A673 (cell line): ENCODE measurements at regions not wholly inside any gene's neighbourhood (a gene's known extent, or its start where the extent isn't known, plus 50 kb on each side); places are given as distances from the start of the nearest gene placed in this dataset.

Experiments used
- BruUV-seq: library from RNA; stranded (reverse); fragments of 400-500 nt; replicated peaks from 2 replicates; lab custom pipeline; 2021; lab: Mats Ljungman, UMichigan
- CTCF ChIA-PET: fragments of 300-600 bp; sonication (Branson Sonifier 250); formaldehyde crosslinking; loops from one replicate; lab custom pipeline; 2022; ENCODE audit warnings: antibody characterized with exemption; lab: Charles Lee
- POLR2A ChIA-PET: fragments of 300-600 bp; sonication (Branson Sonifier 250); formaldehyde crosslinking; loops from one replicate; lab custom pipeline; 2022; ENCODE audit warnings: antibody characterized with exemption; ENCODE audit not compliant: low non-redundant PET; lab: Charles Lee
- DNase-seq: peaks from one replicate; pipeline ENCODE4 v3.0.0-alpha.2; 2015; ENCODE audit warnings: low spot score
- H3K27ac ChIP-seq: fragments of 200-600 bp; sonication (generic); 2 replicates; pipeline ENCODE4 v1.5.1; 2016; ENCODE audit warnings: mixed run types, low read depth, mild to moderate bottlenecking, mixed read lengths, antibody characterized with exemption, low read length; ENCODE audit not compliant: poor library complexity, severe bottlenecking
- H3K27me3 ChIP-seq: fragments of 200-600 bp; sonication (generic); replicated peaks from 2 replicates; pipeline ENCODE4 v1.6.1; 2017; ENCODE audit warnings: mixed run types, low read depth, mild to moderate bottlenecking, mixed read lengths, antibody characterized with exemption, low read length; ENCODE audit not compliant: insufficient read depth, poor library complexity
- H3K36me3 ChIP-seq: fragments of 200-600 bp; sonication (generic); 2 replicates; pipeline ENCODE4 v1.6.1; 2016; ENCODE audit warnings: mixed run types, mild to moderate bottlenecking, mixed read lengths, antibody characterized with exemption, low read length; ENCODE audit not compliant: insufficient read depth, poor library complexity, severe bottlenecking
- H3K4me1 ChIP-seq: fragments of 200-600 bp; sonication (generic); 2 replicates; pipeline ENCODE4 v1.6.1; 2017; ENCODE audit warnings: mixed run types, mild to moderate bottlenecking, mixed read lengths, antibody characterized with exemption, low read length; ENCODE audit not compliant: insufficient read depth, poor library complexity, severe bottlenecking
- H3K4me3 ChIP-seq: fragments of 200-600 bp; sonication (generic); 2 replicates; pipeline ENCODE4 v1.5.1; 2016; ENCODE audit warnings: low read depth, mixed run types, mild to moderate bottlenecking, mixed read lengths, low read length; ENCODE audit not compliant: poor library complexity, severe bottlenecking
- H3K9me3 ChIP-seq: fragments of 200-600 bp; sonication (generic); 2 replicates; pipeline ENCODE4 v1.6.1; 2016; ENCODE audit warnings: mixed run types, low read depth, mild to moderate bottlenecking, mixed read lengths, antibody characterized with exemption, low read length; ENCODE audit not compliant: poor library complexity, severe bottlenecking
- EZH2 ChIP-seq: fragments of 200-600 bp; sonication (generic); IDR thresholded peaks from 2 replicates; pipeline ENCODE4 v1.6.1; 2017; ENCODE audit warnings: borderline replicate concordance, low read depth, mild to moderate bottlenecking, mixed read lengths, antibody characterized with exemption, low read length; ENCODE audit not compliant: poor library complexity, severe bottlenecking
- intact Hi-C: fragments of 100-400 bp; cut with micrococcal nuclease; formaldehyde crosslinking; loops from one replicate; pipeline ENCODE4 v1.10.0; 2022; ENCODE audit not compliant: unreplicated experiment
- TF ChIP-seq, protein P1 (sequence below): fragments of 300-800, 200-600 bp; sonication (generic); conservative IDR thresholded peaks from 2 replicates; pipeline ENCODE4 v1.5.1; 2017; ENCODE audit warnings: low read depth, mild to moderate bottlenecking, antibody characterized with exemption, low read length, moderate library complexity, mixed read lengths

DNA sequence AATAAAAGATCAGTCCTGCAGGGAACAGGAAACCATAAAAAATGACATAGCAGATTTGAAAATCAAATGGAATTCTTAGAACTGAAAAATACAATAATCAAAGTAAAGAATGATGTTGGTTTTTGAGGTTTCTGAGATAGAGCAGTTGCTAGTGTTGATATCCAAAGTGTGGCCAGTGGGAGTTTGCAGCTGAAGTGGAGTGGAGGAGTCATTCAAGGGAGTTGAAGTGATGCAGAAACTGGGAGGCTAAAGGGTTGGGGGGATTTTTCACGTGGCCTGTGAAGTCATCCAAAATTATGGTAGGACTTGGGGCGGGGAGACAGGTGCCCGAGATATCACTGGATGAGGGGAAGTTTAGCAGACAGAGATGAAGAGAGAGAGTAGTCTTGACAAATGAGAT is 123.6 kb downstream of the CDC5L start:
- Histone ChIP-seq H3K9me3 (no peaks in the 10 kb centered on the region), H3K4me3 (no peak overlapping the region), H3K36me3 (no peaks in the 10 kb centered on the region), H3K27me3 (no peaks in the 10 kb centered on the region), H3K4me1 (peaks cover 12% of the 10 kb centered on the region), H3K27ac (no peak overlapping the region)
- DNase-seq = no peak
- CTCF ChIA-PET = no interaction called here
- TF ChIP-seq EZH2 = no peak
- TF ChIP-seq, protein P1, sequence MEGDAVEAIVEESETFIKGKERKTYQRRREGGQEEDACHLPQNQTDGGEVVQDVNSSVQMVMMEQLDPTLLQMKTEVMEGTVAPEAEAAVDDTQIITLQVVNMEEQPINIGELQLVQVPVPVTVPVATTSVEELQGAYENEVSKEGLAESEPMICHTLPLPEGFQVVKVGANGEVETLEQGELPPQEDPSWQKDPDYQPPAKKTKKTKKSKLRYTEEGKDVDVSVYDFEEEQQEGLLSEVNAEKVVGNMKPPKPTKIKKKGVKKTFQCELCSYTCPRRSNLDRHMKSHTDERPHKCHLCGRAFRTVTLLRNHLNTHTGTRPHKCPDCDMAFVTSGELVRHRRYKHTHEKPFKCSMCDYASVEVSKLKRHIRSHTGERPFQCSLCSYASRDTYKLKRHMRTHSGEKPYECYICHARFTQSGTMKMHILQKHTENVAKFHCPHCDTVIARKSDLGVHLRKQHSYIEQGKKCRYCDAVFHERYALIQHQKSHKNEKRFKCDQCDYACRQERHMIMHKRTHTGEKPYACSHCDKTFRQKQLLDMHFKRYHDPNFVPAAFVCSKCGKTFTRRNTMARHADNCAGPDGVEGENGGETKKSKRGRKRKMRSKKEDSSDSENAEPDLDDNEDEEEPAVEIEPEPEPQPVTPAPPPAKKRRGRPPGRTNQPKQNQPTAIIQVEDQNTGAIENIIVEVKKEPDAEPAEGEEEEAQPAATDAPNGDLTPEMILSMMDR = no peak
- POLR2A ChIA-PET = no interaction called here
- intact Hi-C loops = no loop called here
- no TSS peak for BruUV-seq

- Histone ChIP-seq H3K4me3 (no peak overlapping the region), H3K9me3 (peaks cover 4% of the 10 kb centered on the region), H3K4me1 (peaks cover 12% of the 10 kb centered on the region), H3K27ac (no peak overlapping the region), H3K27me3 (no peaks in the 10 kb centered on the region), H3K36me3 (no peaks in the 10 kb centered on the region)
- TF ChIP-seq EZH2 = no peak
- TF ChIP-seq, protein P1 = no peak
- POLR2A ChIA-PET = no interaction called here
- BruUV-seq = no TSS peak
- intact Hi-C loops = no loop called here
- DNase-seq = peak; percentile 87
- CTCF ChIA-PET = interaction anchor here (0.6 kb wide), 1 partner anchor 1441 kb away, joined by 3 read pairs; no protein-coding TSS in a partner anchor
Observed at GRCh38 chr6:44512868-44513741, 125.6 kb downstream of the CDC5L start.

DNA sequence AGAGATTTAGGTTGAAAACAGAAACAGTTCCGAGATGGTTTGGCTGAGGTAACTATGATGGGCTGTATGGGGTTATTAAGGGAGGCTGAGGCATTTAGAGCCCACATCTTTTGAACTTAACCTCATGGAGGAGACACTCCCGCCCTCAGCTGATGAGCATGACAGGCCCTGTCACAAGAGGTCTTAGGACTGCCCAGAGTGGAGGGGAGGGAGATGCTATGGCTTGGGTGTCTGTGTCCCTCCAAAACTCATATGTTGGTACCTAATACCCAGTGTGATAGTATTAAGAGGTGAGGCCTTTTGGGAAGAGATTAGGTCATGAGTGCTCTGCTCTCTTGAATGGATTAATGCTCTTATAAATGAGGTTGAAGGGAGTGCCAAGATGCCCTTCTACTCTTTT is 126.6 kb downstream of the CDC5L start:
- TF ChIP-seq, protein P1 = no peak
- TF ChIP-seq EZH2 = no peak
- DNase-seq = no peak
- ChIA-PET CTCF (no interaction called here), POLR2A (no interaction called here)
- peaks cover 4% of the 10 kb centered on the region for H3K9me3 ChIP-seq
- intact Hi-C loops = no loop called here
- peaks cover 12% of the 10 kb centered on the region for H3K4me1 ChIP-seq
- no peaks in the 10 kb centered on the region for H3K36me3 ChIP-seq
- no peaks in the 10 kb centered on the region for H3K27me3 ChIP-seq
- no peak overlapping the region for H3K27ac ChIP-seq
- no TSS peak for BruUV-seq
- H3K4me3 ChIP-seq = no peak overlapping the region
